ENCODE measurements at regions not wholly inside any gene's neighbourhood (a gene's known extent, or its start where the extent isn't known, plus 50 kb on each side); places are given as distances from the start of the nearest gene placed in this dataset.
"Not testable (repeated sequence)": the region's sequence is repeated elsewhere in the genome, so short reads cannot be mapped to it uniquely, and the experiment has no call there.

DNA sequence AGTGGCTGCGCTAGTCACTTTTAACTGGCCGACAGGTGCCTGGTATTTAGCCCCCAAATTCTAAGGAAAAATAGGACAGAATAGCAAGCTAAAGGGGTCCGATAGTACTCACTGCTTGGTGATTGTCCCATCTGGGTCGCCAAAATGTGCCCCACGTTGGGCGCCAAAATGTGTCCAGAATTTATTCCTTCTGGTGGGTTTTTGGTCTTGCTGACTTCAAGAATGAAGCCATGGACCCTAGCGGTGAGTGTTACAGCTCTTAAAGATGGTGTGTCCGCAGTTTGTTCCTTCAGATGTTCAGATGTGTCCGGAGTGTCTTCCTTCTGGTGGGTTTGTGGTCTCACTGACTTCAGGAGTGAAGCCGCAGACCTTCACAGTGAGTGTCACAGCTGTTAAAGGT, 144.8 kb upstream of the XIRP2 start:
- TF ChIP-seq, protein P1, sequence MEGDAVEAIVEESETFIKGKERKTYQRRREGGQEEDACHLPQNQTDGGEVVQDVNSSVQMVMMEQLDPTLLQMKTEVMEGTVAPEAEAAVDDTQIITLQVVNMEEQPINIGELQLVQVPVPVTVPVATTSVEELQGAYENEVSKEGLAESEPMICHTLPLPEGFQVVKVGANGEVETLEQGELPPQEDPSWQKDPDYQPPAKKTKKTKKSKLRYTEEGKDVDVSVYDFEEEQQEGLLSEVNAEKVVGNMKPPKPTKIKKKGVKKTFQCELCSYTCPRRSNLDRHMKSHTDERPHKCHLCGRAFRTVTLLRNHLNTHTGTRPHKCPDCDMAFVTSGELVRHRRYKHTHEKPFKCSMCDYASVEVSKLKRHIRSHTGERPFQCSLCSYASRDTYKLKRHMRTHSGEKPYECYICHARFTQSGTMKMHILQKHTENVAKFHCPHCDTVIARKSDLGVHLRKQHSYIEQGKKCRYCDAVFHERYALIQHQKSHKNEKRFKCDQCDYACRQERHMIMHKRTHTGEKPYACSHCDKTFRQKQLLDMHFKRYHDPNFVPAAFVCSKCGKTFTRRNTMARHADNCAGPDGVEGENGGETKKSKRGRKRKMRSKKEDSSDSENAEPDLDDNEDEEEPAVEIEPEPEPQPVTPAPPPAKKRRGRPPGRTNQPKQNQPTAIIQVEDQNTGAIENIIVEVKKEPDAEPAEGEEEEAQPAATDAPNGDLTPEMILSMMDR (IDR thresholded peaks at IDR 0.05) = not testable (repeated sequence)
- not testable (repeated sequence) for TF ChIP-seq POLR2A (IDR thresholded peaks at IDR 0.05)
